CD1c-positive myeloid dendritic cell (primary cell): ENCODE measurements at regions not wholly inside any gene's neighbourhood (a gene's known extent, or its start where the extent isn't known, plus 50 kb on each side); places are given as distances from the start of the nearest gene placed in this dataset.

Source experiments
- DNase-seq: peaks from one replicate; pipeline ENCODE4 v3.0.0-alpha.2; 2016; ENCODE audit errors: extremely low spot score

- DNase-seq, result peak; percentile 93
Measured at GRCh38 chr1:234975941-234976860, 152.4 kb downstream of the TOMM20 start.

GRCh38 chr1:234975122-234975940, 153.3 kb downstream of the TOMM20 start:
- peak; percentile 96 for DNase-seq

GRCh38 chr1:234973426-234974250, 155.0 kb downstream of the TOMM20 start:
- DNase-seq, result no peak

GRCh38 chr1:234972411-234973191, 156.0 kb downstream of the TOMM20 start:
- DNase-seq, result peak; percentile 67

- no peak for DNase-seq
Measured at GRCh38 chr1:234971586-234972297, 156.9 kb downstream of the TOMM20 start.

- DNase-seq, result peak; percentile 35
Measured at GRCh38 chr1:234970731-234971476, 157.7 kb downstream of the TOMM20 start.

- DNase-seq, result peak; percentile 62
Measured at GRCh38 chr1:234970401-234970730, 158.3 kb downstream of the TOMM20 start.

- DNase-seq, result peak; percentile 36
Measured at GRCh38 chr1:234969581-234970400, 158.8 kb downstream of the TOMM20 start.

- peak; percentile 84 for DNase-seq
Measured at GRCh38 chr1:234969011-234969441, 159.6 kb downstream of the TOMM20 start.

- peak; percentile 59 for DNase-seq
Measured at GRCh38 chr1:234968451-234968850, 160.2 kb downstream of the TOMM20 start.

GRCh38 chr1:234967121-234967520, 161.5 kb downstream of the TOMM20 start:
- no peak for DNase-seq

- no peak for DNase-seq
Measured at GRCh38 chr1:234965111-234965510, 163.5 kb downstream of the TOMM20 start.

GRCh38 chr1:234963904-234964702, 164.5 kb downstream of the TOMM20 start:
- no peak for DNase-seq

- DNase-seq, result peak; percentile 98
Measured at GRCh38 chr1:234963180-234963903, 165.3 kb downstream of the TOMM20 start.

GRCh38 chr1:234962340-234962989, 166.2 kb downstream of the TOMM20 start:
- peak; percentile 84 for DNase-seq

GRCh38 chr1:234961456-234962339, 166.9 kb downstream of the TOMM20 start:
- peak; percentile 79 for DNase-seq
